HG03066 (cell line): ENCODE measurements at regions not wholly inside any gene's neighbourhood (a gene's known extent, or its start where the extent isn't known, plus 50 kb on each side); places are given as distances from the start of the nearest gene placed in this dataset.
A peak's percentile ranks its signal among the peaks of the same experiment; 100 is the strongest.

ENCODE experiments used
- ATAC-seq: cut with Tn5 transposase; IDR thresholded peaks from one replicate; pipeline ENCODE4 v1.9.1; 2021; ENCODE audit warnings: low read depth; ENCODE audit not compliant: unreplicated experiment

GRCh38 chrX:110866421-110866820, 70.8 kb upstream of the CHRDL1 start:
- no peak for ATAC-seq

GRCh38 chrX:110863883-110864282, 68.3 kb upstream of the CHRDL1 start:
- no peak for ATAC-seq

GRCh38 chrX:110858565-110858964, 62.9 kb upstream of the CHRDL1 start:
- no peak for ATAC-seq

GRCh38 chrX:110853610-110854009, 58.0 kb upstream of the CHRDL1 start:
- ATAC-seq = no peak

GRCh38 chrX:110852180-110852579, 56.6 kb upstream of the CHRDL1 start:
- ATAC-seq = no peak

GRCh38 chrX:110851780-110852179, 56.2 kb upstream of the CHRDL1 start:
- ATAC-seq = no peak

- peak; percentile 50 for ATAC-seq
These were observed 51.7 kb upstream of the CHRDL1 start for GRCh38 chrX:110847334-110847733.

GRCh38 chrX:110846071-110846470, 50.5 kb upstream of the CHRDL1 start:
- ATAC-seq = no peak
